Spleen (tissue), 11 donors: ENCODE measurements at regions not wholly inside any gene's neighbourhood (a gene's known extent, or its start where the extent isn't known, plus 50 kb on each side); places are given as distances from the start of the nearest gene placed in this dataset.

ENCODE experiments used
- DNase-seq: peaks from one replicate; pipeline ENCODE4 v3.0.0-alpha.2; 2020
- H3K27ac ChIP-seq, 8 donors: fragments of 200-600 bp; sonication (generic) in 7 of 8; 1 replicate in 4 of 8; 2 replicates in 4 of 8; pipeline versions ENCODE4 v1.5.0 to v1.8.0; 2016 to 2021; ENCODE audit warnings: inconsistent platforms in 4 of 8, mild to moderate bottlenecking in 4 of 8, moderate library complexity in 1 of 8
- H3K27me3 ChIP-seq, 7 donors: fragments of 200-600 bp; sonication (generic) in 6 of 7; replicated peaks in 1 of 7; 1 replicate in 4 of 7; 2 replicates in 3 of 7; pipeline versions ENCODE4 v1.5.0 to v1.8.0; 2016 to 2021; ENCODE audit warnings: inconsistent platforms in 3 of 7, mild to moderate bottlenecking in 1 of 7
- H3K36me3 ChIP-seq, 6 donors: fragments of 200-600 bp; sonication (generic) in 5 of 6; 1 replicate in 4 of 6; 2 replicates in 2 of 6; pipeline versions ENCODE4 v1.5.0 to v1.8.0; 2016 to 2021; ENCODE audit warnings: inconsistent platforms in 2 of 6
- H3K4me1 ChIP-seq, 6 donors: fragments of 200-600 bp; sonication (generic) in 5 of 6; 1 replicate in 3 of 6; 2 replicates in 3 of 6; pipeline versions ENCODE4 v1.5.0 to v1.8.0; 2016 to 2021; ENCODE audit warnings: inconsistent platforms in 3 of 6
- H3K4me3 ChIP-seq, 8 donors: fragments of 200-600 bp; sonication (generic) in 7 of 8; 1 replicate in 4 of 8; 2 replicates in 4 of 8; pipeline versions ENCODE4 v1.5.0 to v1.8.0; 2016 to 2021; ENCODE audit warnings: inconsistent platforms in 4 of 8, mild to moderate bottlenecking in 4 of 8, moderate library complexity in 2 of 8
- H3K9me3 ChIP-seq, 8 donors: fragments of 200-600 bp; sonication (generic) in 7 of 8; 1 replicate in 4 of 8; 2 replicates in 4 of 8; pipeline versions ENCODE4 v1.5.0 to v1.8.0; 2016 to 2021; ENCODE audit warnings: inconsistent platforms in 4 of 8
- POLR2A ChIP-seq, 3 donors: fragments of 450-650 bp; IDR thresholded peaks; one replicate each; pipeline ENCODE4 v1.5.1; 2017; ENCODE audit warnings: antibody characterized with exemption in 3 of 3, mild to moderate bottlenecking in 1 of 3
- POLR2AphosphoS5 ChIP-seq, 3 donors: sonication (generic); formaldehyde crosslinking; IDR thresholded peaks; one replicate each; pipeline ENCODE4 v1.5.1; 2017; ENCODE audit warnings: antibody characterized with exemption in 3 of 3
- WGBS, 5 donors: extraction: QIAGEN DNeasy Blood & Tissue Kit in 3 of 5; methylation state at CpG; one replicate each; pipeline versions ENCODE4 v1.1.5 to v1.1.7; 2013 to 2018; 5-methylcytosine and 5-hydroxymethylcytosine counted together
- intact Hi-C: fragments of 100-400 bp; cut with DNase I; formaldehyde crosslinking; loops from one replicate; pipeline ENCODE4 v1.15.0; 2023; ENCODE audit warnings: low total_unique reads
- TF ChIP-seq, protein P1 (sequence below), 11 experiments: fragments of 200-600 bp in 7 of 11; fragments of 450-650 bp in 4 of 11; sonication (generic) in 4 of 11; IDR thresholded peaks in 8 of 11; conservative IDR thresholded peaks in 3 of 11; 1 replicate in 7 of 11; 2 replicates in 4 of 11; pipeline versions ENCODE4 v1.4.0 to v1.8.0; 2016 to 2021; ENCODE audit warnings: antibody characterized with exemption in 11 of 11, inconsistent platforms in 4 of 11, mild to moderate bottlenecking in 1 of 11
- donor health status: healthy with polysubstance abuse.
- donor health status: DM: no; HTN: no; CAD: no; lungs with moderate emphysema.
- donor health status: DM: no; HTN: no; CAD: no.
- donor health status: Bipolar disorder and iron deficiency.
- donor health status: healthy.
- donor health status: DM: no; HTN: no; CAD: no.
- donor health status: DM: yes; HTN: yes; CAD: no.

DNA sequence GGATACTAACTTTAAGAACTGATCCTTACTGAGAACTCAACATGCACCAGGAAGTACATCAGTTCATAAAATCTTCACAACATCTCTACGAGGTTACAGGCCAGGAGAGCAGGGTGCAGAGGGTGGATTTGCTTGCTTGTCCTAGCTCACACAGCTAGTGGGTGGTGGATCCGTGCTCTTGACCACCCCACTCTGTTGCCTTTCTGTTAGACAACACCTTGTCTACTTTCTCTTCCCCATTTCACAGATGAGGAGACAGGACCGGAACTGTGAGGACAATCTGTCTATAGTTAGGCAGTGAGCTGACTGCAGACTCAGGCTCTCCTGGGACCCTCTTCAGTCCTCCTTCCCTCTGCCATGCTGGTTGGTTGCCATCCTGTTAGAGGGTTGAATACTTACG, 221.7 kb upstream of the TLE3 start:
- Histone ChIP-seq H3K27ac (peak overlapping the region in 6 of 8 donors; percentile 7 to 77 (median 50)), H3K27me3 (peaks cover 0 to 7% (median 0%) of the 10 kb centered on the region in 7 donors), H3K36me3 (no peaks in the 10 kb centered on the region), H3K9me3 (no peaks in the 10 kb centered on the region), H3K4me3 (peak overlapping the region in 1 of 8 donors; percentile 1), H3K4me1 (peaks cover 27 to 66% (median 57%) of the 10 kb centered on the region in 6 donors)
- no peak for DNase-seq
- intact Hi-C loops = no loop called here
- WGBS, 5 donors = 61 to 81% (median 71%) methylated on average over 4 of the region's 4 CpGs
- TF ChIP-seq, protein P1, sequence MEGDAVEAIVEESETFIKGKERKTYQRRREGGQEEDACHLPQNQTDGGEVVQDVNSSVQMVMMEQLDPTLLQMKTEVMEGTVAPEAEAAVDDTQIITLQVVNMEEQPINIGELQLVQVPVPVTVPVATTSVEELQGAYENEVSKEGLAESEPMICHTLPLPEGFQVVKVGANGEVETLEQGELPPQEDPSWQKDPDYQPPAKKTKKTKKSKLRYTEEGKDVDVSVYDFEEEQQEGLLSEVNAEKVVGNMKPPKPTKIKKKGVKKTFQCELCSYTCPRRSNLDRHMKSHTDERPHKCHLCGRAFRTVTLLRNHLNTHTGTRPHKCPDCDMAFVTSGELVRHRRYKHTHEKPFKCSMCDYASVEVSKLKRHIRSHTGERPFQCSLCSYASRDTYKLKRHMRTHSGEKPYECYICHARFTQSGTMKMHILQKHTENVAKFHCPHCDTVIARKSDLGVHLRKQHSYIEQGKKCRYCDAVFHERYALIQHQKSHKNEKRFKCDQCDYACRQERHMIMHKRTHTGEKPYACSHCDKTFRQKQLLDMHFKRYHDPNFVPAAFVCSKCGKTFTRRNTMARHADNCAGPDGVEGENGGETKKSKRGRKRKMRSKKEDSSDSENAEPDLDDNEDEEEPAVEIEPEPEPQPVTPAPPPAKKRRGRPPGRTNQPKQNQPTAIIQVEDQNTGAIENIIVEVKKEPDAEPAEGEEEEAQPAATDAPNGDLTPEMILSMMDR (IDR thresholded peaks at IDR 0.05 in 8 of 11, conservative IDR thresholded peaks at IDR 0.05 in 3 of 11) = no peak
- TF ChIP-seq POLR2AphosphoS5 (IDR thresholded peaks at IDR 0.05) = peak in 1 of 3 donors; percentile 51

DNA sequence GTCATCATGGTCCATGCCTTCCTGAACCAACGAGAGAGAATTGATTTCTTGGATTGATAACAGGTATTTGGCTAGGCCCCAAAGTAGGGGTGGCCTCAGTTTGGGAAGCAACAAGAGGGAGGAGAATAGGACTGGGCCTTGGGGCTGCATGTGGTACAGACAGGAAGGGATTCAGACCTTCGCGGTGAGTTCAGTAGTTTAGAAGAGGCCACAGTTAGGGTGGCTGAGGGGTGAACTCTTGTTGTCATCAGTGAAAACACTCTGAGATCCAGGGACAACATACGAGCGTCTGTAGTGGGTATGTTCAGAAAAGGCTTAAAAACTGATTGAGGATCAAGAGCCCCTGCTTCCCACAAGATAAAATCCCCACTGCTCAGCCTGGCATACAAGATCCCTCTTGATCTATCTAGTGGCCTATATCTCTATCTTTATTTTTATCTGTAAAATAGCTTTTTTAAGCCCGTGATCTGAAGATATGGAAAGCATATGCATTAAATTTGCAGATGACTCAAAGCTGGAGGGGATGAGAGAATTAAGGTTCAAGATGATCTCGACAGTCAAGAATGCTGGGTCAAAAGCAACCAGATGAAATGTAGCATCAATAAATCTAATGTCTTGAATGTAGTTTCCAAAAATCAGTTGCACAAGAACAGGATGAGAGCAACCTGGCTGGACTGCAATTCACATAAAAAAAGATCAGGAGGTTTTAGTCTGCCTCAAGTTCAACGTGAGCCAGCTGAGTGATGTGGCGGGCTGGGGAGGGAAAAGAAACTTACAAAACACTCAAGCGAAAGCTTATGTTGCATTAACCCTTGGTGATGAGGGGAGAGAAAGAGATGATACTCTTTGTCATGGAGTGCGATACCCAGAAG, 221.1 kb upstream of the TLE3 start:
- Histone ChIP-seq H3K36me3 (no peaks in the 10 kb centered on the region), H3K4me1 (peaks cover 27 to 59% (median 53%) of the 10 kb centered on the region in 6 donors), H3K4me3 (no peak overlapping the region), H3K27me3 (peaks cover 0 to 7% (median 0%) of the 10 kb centered on the region in 7 donors), H3K27ac (peak overlapping the region in 4 of 8 donors; percentile 7 to 77 (median 55)), H3K9me3 (no peaks in the 10 kb centered on the region)
- no peak for DNase-seq
- TF ChIP-seq POLR2A (IDR thresholded peaks at IDR 0.05) (no peak), POLR2AphosphoS5 (IDR thresholded peaks at IDR 0.05) (no peak)
- TF ChIP-seq, protein P1 (IDR thresholded peaks at IDR 0.05 in 8 of 11, conservative IDR thresholded peaks at IDR 0.05 in 3 of 11) = no peak
- 53 to 61% (median 55%) methylated on average over 11 of the region's 11 CpGs for WGBS, 5 donors
- intact Hi-C loops = no loop called here

DNA sequence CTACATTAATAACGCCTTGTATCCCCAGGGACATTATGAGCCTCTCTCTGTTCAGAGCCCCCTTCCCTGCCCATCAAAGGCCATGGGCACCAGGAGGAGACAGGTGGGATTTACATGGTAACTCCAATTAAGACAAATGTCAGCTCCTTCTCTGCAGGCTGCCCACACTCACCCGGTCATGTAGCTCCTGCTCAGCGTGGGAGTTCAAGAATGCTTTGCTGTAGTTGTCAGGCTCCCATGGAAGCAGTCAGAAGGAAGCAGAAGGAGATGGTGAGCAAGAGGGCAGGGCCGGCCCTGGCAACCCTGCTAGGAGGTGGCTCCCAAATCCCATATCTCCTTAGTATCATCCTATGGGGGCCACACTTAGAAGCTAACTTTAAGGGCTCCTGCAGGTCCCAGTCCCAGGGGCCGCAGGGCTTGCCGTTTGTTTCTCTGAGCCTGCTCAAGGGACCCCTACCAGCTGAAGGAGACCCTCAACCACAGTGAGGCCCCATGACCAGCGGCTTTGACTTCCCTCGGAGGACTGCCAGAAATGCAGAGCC, 218.4 kb upstream of the TLE3 start:
- Histone ChIP-seq H3K9me3 (no peaks in the 10 kb centered on the region), H3K27ac (no peak overlapping the region), H3K27me3 (peaks cover 0 to 7% (median 0%) of the 10 kb centered on the region in 7 donors), H3K4me1 (peaks cover 12 to 32% (median 29%) of the 10 kb centered on the region in 6 donors), H3K36me3 (no peaks in the 10 kb centered on the region), H3K4me3 (no peak overlapping the region)
- WGBS, 5 donors = 85 to 94% (median 91%) methylated on average over 7 to 8 of the region's 8 CpGs
- no peak for DNase-seq
- TF ChIP-seq POLR2AphosphoS5 (IDR thresholded peaks at IDR 0.05) = no peak
- no peak for TF ChIP-seq POLR2A (IDR thresholded peaks at IDR 0.05)
- intact Hi-C loops = no loop called here

DNA sequence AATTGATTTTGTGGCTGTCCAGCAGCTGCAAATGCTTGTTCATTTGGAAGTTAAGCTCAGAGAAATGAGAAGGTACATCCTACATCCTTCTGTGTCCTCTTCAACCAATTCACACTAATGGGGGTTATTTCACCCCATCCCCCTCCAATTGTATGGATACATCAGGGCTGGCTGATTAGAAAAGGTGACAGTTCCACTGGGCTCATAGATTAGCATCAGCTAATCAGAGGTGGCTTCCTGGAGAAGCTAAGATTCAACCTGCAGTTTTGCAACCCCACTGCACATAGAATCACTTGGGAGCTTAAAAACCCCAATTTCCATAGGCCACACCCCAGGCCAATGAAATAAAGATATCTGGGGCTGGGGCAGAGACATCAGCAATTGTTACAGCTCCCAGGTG, 217.7 kb upstream of the TLE3 start:
- no peaks in the 10 kb centered on the region for H3K9me3 ChIP-seq
- no peak overlapping the region for H3K4me3 ChIP-seq
- no peak for DNase-seq
- TF ChIP-seq POLR2A (IDR thresholded peaks at IDR 0.05) (no peak), POLR2AphosphoS5 (IDR thresholded peaks at IDR 0.05) (no peak)
- TF ChIP-seq, protein P1 (IDR thresholded peaks at IDR 0.05 in 8 of 11, conservative IDR thresholded peaks at IDR 0.05 in 3 of 11) = no peak
- peaks cover 0 to 7% (median 0%) of the 10 kb centered on the region in 7 donors for H3K27me3 ChIP-seq
- intact Hi-C loops = no loop called here
- no peaks in the 10 kb centered on the region for H3K36me3 ChIP-seq
- no peak overlapping the region for H3K27ac ChIP-seq
- peaks cover 7 to 25% (median 22%) of the 10 kb centered on the region in 6 donors for H3K4me1 ChIP-seq
